Parathyroid adenoma (tissue), 2 donors: ENCODE measurements at regions not wholly inside any gene's neighbourhood (a gene's known extent, or its start where the extent isn't known, plus 50 kb on each side); places are given as distances from the start of the nearest gene placed in this dataset.
"Not testable (repeated sequence)": the region's sequence is repeated elsewhere in the genome, so short reads cannot be mapped to it uniquely, and the experiment has no call there.

Source experiments
- H2AFZ ChIP-seq: fragments of 300-600 bp; sonication (generic); one replicate; pipeline ENCODE4 v1.7.0; 2017; ENCODE audit warnings: antibody characterized with exemption, mild to moderate bottlenecking
- H3K27ac ChIP-seq: fragments of 300-600 bp; sonication (generic); one replicate; pipeline ENCODE4 v1.7.0; 2017
- H3K27me3 ChIP-seq: fragments of 300-600 bp; sonication (generic); one replicate; pipeline ENCODE4 v1.7.0; 2017; ENCODE audit warnings: low read length; ENCODE audit not compliant: control insufficient read depth, insufficient read depth
- H3K36me3 ChIP-seq: fragments of 300-600 bp; sonication (generic); one replicate; pipeline ENCODE4 v1.7.0; 2017; ENCODE audit warnings: low read length; ENCODE audit not compliant: control insufficient read depth, insufficient read depth
- H3K4me1 ChIP-seq: fragments of 300-600 bp; sonication (generic); one replicate; pipeline ENCODE4 v1.7.0; 2017; ENCODE audit warnings: control low read depth
- H3K4me2 ChIP-seq: fragments of 300-600 bp; sonication (generic); one replicate; pipeline ENCODE4 v1.7.0; 2017; ENCODE audit warnings: low read length
- H3K4me3 ChIP-seq: fragments of 300-600 bp; sonication (generic); one replicate; pipeline ENCODE4 v1.7.0; 2017; ENCODE audit warnings: low read depth, low read length
- H3K79me2 ChIP-seq: fragments of 300-600 bp; sonication (generic); one replicate; pipeline ENCODE4 v1.7.0; 2017; ENCODE audit warnings: control low read depth
- H3K9ac ChIP-seq: fragments of 300-600 bp; sonication (generic); one replicate; pipeline ENCODE4 v1.7.0; 2017; ENCODE audit warnings: mild to moderate bottlenecking
- H3K9me3 ChIP-seq: fragments of 300-600 bp; sonication (generic); one replicate; pipeline ENCODE4 v1.7.0; 2017; ENCODE audit warnings: low read length; ENCODE audit not compliant: control insufficient read depth
- CTCF ChIP-seq: fragments of 300-600 bp; sonication (generic); IDR thresholded peaks from one replicate; pipeline ENCODE4 v1.7.0; 2017; ENCODE audit warnings: antibody characterized with exemption, mild to moderate bottlenecking
- donor health status: primary hyperparathyroidism.

DNA sequence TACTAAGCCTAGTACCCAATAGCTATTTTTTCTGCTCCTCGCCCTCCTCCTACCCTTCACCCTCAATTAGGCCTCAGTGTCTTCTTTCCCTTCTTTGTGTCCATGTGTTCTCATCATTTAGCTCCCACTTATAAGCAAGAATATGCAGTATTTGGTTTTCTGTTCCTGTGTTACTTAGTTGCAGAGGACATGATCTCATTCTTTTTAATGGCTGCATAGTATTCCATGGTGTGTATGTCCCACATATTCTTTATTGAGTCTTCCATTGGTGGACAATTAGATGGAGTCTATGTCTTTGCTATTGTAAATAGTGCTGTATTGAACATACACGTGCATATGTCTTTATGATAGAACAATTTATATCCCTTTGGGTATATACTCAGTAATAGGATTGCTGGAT, 106.9 kb upstream of the NR5A2 start:
- Histone ChIP-seq H3K9ac (no peak overlapping the region), H3K4me1 (no peaks in the 10 kb centered on the region), H3K27ac (no peak overlapping the region), H3K4me3 (no peak overlapping the region), H3K36me3 (no peaks in the 10 kb centered on the region), H3K4me2 (no peak overlapping the region), H3K27me3 (no peaks in the 10 kb centered on the region), H3K79me2 (no peaks in the 10 kb centered on the region), H2AFZ (no peak overlapping the region), H3K9me3 (no peaks in the 10 kb centered on the region)
- no peak for TF ChIP-seq CTCF

DNA sequence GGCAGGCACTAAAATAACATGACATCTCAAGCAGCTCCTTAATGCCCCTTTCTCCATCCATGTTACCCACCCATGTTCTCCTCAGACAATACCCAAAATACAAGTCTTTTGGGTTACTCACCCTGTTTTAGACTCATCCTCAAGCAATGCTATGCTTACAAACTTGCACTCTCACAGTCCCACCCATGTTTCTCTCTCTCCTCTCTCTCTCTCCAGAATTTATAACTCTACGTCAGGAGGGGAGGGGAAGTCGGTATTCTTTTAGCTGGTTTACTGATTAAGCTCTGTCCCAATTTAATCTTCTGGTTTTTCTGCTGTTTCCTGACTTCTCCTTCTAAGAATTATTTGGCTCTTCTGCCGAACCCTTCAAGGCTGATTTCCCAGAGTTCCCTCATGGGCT, 98.0 kb upstream of the NR5A2 start:
- H3K4me3 ChIP-seq, result no peak overlapping the region
- no peak for TF ChIP-seq CTCF

GRCh38 chr1:199930067-199930466, 97.4 kb upstream of the NR5A2 start:
- H3K9me3 ChIP-seq, H2AFZ ChIP-seq, H3K36me3 ChIP-seq, H3K4me1 ChIP-seq, H3K27ac ChIP-seq, H3K27me3 ChIP-seq, H3K4me2 ChIP-seq, H3K4me3 ChIP-seq, H3K79me2 ChIP-seq, H3K9ac ChIP-seq: not testable (repeated sequence)

More for the DNA sequence above, 98.0 kb upstream of the NR5A2 start:
- Histone ChIP-seq H3K4me1 (no peaks in the 10 kb centered on the region), H2AFZ (no peak overlapping the region), H3K27ac (no peak overlapping the region), H3K4me2 (no peak overlapping the region), H3K9ac (no peak overlapping the region), H3K79me2 (no peaks in the 10 kb centered on the region), H3K9me3 (no peaks in the 10 kb centered on the region), H3K27me3 (no peaks in the 10 kb centered on the region), H3K36me3 (no peaks in the 10 kb centered on the region)

DNA sequence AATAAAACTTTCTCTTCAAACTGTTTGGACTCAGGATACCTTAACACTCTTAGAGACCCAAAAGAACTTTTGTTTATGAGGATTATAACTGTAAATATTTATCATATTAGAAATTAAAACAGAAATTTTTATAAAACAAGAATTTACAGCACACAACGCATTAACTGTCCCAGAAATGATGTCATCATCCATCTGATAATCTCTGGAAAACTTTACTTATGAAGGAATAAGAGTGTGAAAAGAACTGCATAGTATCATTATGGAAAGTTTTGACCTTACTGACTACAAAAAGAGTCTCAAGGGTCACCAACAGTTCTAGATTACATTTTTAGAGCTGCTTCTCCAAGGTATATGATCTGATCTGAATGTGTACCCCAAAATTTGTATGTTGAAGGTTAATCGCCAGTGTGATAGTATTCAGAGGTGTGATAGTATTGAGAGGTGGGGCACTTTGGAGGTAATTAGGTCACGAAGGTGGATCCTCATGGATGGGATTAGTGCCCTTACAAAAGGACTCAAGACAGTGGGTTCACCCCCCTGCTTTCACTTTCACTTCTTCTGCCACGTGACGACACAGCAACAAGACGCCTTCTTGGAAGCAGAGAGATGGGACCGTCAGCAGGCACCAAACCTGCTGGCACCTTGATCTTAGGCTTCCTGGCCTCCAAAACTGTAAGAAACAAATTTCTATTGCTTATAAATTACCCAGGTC, 95.7 kb upstream of the NR5A2 start:
- H3K4me1 ChIP-seq, result no peaks in the 10 kb centered on the region
- H3K9me3 ChIP-seq, result no peaks in the 10 kb centered on the region
- H2AFZ ChIP-seq, result no peak overlapping the region
- H3K9ac ChIP-seq, result no peak overlapping the region
- H3K4me3 ChIP-seq, result no peak overlapping the region
- H3K79me2 ChIP-seq, result no peaks in the 10 kb centered on the region
- no peak overlapping the region for H3K27ac ChIP-seq
- TF ChIP-seq CTCF, result no peak
- H3K27me3 ChIP-seq, result no peaks in the 10 kb centered on the region
- H3K36me3 ChIP-seq, result no peaks in the 10 kb centered on the region
- H3K4me2 ChIP-seq, result no peak overlapping the region

GRCh38 chr1:199932462-199932861, 95.0 kb upstream of the NR5A2 start:
- Histone ChIP-seq H3K9me3 (no peaks in the 10 kb centered on the region), H3K9ac (no peak overlapping the region), H3K36me3 (no peaks in the 10 kb centered on the region), H3K4me1 (no peaks in the 10 kb centered on the region), H3K27ac (no peak overlapping the region), H3K4me2 (no peak overlapping the region), H2AFZ (no peak overlapping the region), H3K27me3 (no peaks in the 10 kb centered on the region), H3K4me3 (no peak overlapping the region), H3K79me2 (no peaks in the 10 kb centered on the region)
- TF ChIP-seq CTCF, result no peak
